GM19238 (cell line): ENCODE measurements at regions not wholly inside any gene's neighbourhood (a gene's known extent, or its start where the extent isn't known, plus 50 kb on each side); places are given as distances from the start of the nearest gene placed in this dataset.
"Not testable (repeated sequence)": the region's sequence is repeated elsewhere in the genome, so short reads cannot be mapped to it uniquely, and the experiment has no call there.

Source experiments
- DNase-seq: peaks from one replicate; pipeline ENCODE4 v3.0.0; 2011; ENCODE audit warnings: low spot score; ENCODE audit not compliant: insufficient read length

GRCh38 chr10:23543691-23544380, 105.0 kb downstream of the OTUD1 start:
- no peak for DNase-seq

- not testable (repeated sequence) for DNase-seq
These were observed 107.0 kb downstream of the OTUD1 start for GRCh38 chr10:23545866-23546265.

GRCh38 chr10:23556727-23557440, 118.0 kb downstream of the OTUD1 start:
- DNase-seq, result no peak

DNA sequence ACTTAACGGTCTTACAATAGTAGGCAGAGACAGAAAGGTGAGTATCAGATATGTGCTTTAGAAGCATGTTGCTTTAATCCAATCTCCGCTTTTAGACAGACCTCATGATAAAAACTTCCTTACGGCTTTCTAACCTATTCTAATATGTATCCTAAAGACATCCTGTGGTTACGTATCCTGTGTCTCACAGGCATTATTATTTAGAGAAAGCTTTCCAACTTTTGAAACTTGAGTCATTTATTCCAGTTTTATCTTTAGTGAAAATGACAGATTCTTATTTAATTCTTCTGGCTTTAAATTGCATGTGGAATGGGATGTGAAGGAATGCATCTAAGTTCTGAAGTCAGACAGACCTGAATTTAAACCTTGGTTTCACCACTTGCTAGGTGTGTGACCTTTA, 118.9 kb downstream of the OTUD1 start:
- no peak for DNase-seq

DNA sequence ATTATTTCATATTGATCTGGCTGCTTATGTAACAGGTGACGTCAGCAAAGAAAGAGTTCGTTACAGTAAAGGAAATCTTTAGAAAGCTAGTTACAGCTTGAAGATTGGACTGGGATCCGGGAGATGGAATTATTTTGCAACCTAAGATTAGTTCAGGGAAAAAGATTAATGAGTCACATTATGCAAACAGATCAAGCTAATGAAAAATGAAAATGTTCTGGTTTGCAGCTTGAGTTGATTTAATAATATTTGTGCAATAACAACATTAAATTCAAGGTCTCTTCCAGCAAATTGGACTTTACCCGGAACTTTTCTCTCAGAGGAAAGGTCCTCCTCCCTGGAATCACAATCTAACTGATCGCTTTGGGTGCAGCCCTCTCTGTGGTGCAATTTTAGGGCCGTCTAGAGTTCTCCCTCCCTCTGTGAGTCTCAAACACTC, 119.5 kb downstream of the OTUD1 start:
- no peak for DNase-seq

DNA sequence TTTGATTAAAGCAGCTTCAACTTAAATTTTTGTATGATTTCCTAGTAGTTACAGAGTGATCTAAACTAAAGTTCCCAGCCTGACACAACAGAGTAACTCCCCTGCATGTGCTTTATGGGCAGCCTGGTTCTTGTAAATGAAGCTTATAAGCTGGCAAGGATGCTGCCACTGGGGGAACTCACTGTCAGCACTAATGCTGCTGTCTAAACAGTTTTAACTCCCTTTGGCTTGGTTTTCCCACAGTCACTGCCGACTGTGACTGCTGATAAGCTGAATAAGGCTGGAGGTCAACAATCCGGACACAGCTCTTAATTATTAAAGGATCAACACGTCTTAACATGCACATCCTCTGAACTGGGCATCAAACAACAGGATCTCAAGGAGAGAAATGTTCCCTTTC, 130.1 kb downstream of the OTUD1 start:
- no peak for DNase-seq

GRCh38 chr10:23571884-23572283, 133.0 kb downstream of the OTUD1 start:
- no peak for DNase-seq

GRCh38 chr10:23581906-23582450, 143.1 kb downstream of the OTUD1 start:
- DNase-seq, result no peak

GRCh38 chr10:23584396-23584795, 145.5 kb downstream of the OTUD1 start:
- DNase-seq, result no peak

- no peak for DNase-seq
These were observed 146.3 kb downstream of the OTUD1 start for GRCh38 chr10:23585186-23585585.

GRCh38 chr10:23585666-23586065, 146.8 kb downstream of the OTUD1 start:
- no peak for DNase-seq

- DNase-seq, result not testable (repeated sequence)
These were observed 156.4 kb downstream of the OTUD1 start for GRCh38 chr10:23595278-23595677.

DNA sequence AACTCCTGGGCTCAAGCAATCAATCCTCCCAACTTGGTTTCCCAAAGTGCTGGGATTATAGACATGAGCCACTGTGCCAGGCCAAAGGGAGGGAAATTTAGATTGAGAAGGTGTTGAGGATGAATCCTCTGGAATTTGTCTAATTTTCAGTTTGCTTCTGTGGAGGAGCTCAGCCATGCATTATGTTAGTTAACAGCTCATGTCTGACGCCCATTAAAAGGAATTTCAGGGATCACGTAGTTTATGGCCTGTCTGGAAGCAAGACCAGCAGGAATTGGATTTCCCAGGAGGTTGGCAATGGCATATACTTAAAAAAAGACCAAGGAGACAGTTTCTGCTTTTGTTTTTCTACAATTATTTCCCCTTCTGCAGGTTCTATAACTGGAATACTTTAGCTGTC, 165.7 kb downstream of the OTUD1 start:
- DNase-seq, result no peak

DNA sequence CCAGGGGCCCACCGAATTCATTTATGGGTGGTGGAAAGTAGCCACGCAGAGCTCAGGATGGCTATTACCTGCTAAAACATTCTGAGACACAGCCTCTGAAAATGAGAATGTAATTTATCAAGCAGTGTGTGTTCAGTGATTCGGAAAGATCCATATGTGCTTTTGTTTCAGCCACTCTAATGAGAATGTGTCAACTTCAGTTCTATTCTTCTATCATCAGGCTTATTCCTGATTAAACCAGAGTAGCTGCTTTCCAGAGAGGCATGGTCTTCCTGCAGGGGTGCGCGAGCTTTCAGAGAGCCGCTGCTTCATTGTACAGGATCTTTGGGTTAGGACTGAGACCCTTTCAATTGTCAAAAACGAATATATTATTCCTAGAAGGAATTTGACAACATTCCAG, 167.6 kb downstream of the OTUD1 start:
- no peak for DNase-seq

GRCh38 chr10:23608926-23609325, 170.1 kb downstream of the OTUD1 start:
- no peak for DNase-seq

- no peak for DNase-seq
These were observed 171.9 kb downstream of the OTUD1 start for GRCh38 chr10:23610626-23611307.

- DNase-seq, result no peak
These were observed 172.6 kb downstream of the OTUD1 start for GRCh38 chr10:23611308-23612029.

GRCh38 chr10:23613900-23614299, 175.0 kb downstream of the OTUD1 start:
- DNase-seq, result no peak

DNA sequence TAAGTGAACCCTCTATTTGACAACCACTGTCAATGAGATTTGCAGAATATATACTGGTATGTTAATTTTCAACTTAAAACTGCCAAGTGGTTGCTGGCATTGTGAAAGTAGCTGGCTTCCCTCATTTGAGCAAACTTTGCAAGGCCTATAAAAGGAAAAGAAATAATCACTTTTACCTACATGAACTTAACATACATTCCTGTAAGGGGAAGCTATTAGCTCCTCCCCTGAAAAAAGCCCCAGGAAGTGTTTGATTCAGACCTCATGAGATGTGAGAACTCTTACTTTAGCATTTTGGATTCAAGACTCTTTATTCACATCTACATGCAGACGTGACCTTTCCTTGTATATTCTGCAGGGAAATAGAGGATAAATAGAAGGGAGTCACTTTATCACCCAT, 175.6 kb downstream of the OTUD1 start:
- no peak for DNase-seq

GRCh38 chr10:23630376-23630775, 191.5 kb downstream of the OTUD1 start:
- DNase-seq, result no peak

DNA sequence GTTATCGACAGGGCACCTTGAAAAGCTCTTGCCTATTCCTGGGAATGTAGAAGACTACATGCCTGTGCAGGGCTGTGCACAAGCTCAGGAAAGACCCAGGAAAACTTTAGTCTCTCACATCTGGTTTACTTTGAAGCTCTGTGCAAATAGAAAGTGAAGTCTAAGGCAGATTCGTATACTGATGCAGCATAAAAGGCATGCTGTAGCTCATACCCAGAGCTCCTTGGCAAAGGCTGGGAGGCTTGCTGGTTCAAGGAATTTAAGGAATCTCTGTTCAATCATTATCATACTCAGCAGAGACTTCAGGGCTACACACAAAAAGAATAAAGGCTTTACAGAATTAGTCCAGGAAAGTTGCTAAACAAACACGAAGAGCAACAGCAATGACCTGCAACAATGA, 192.0 kb downstream of the OTUD1 start:
- no peak for DNase-seq
